HepG2 (cell line): ENCODE measurements at regions not wholly inside any gene's neighbourhood (a gene's known extent, or its start where the extent isn't known, plus 50 kb on each side); places are given as distances from the start of the nearest gene placed in this dataset.

ENCODE experiments used
- ATAC-seq: fragments of 200-7000 bp; cut with Tn5 transposase; 3 replicates; pipeline ENCODE4 v1.9.1; 2020; ENCODE audit warnings: mild to moderate bottlenecking, moderate library complexity
- BruUV-seq: library from RNA; stranded (reverse); fragments of 400-500 nt; replicated peaks from 2 replicates; lab custom pipeline; 2021; lab: Mats Ljungman, UMichigan
- CTCF ChIA-PET: fragments of 300-600 bp; formaldehyde crosslinking; extraction: SDS; loops from one replicate; lab custom pipeline; 2021; ENCODE audit warnings: low total read pairs, inconsistent platforms, low intra/inter-chr PET ratio; lab: Yijun Ruan, JAX
- POLR2A ChIA-PET: fragments of 350-600 bp; sonication (Branson Sonifier 250); formaldehyde crosslinking; loops from one replicate; lab custom pipeline; 2020; ENCODE audit warnings: antibody characterized with exemption, inconsistent platforms; lab: Yijun Ruan, JAX
- DNase-seq: peaks from one replicate; pipeline ENCODE4 v3.0.0-alpha.2; 2015; ENCODE audit warnings: low spot score
- FAIRE-seq: peaks from 3 replicates; lab custom pipeline; 2011; peaks lifted over from hg19 to GRCh38; lab: Jason Lieb, UNC
- H2AFZ ChIP-seq: one replicate; pipeline ENCODE4 v1.6.1; 2011; ENCODE audit warnings: low read length, inconsistent platforms
- H3K27ac ChIP-seq: fragments of 300-600 bp; 3 replicates; pipeline ENCODE4 v1.8.0; 2011; ENCODE audit warnings: mixed run types, mild to moderate bottlenecking, mixed read lengths, low read length, inconsistent platforms; ENCODE audit not compliant: insufficient read depth; ENCODE audit errors: extremely low read length
- H3K27me3 ChIP-seq, 2 experiments: fragments of 200-600 bp in 1 of 2; 2 replicates in 1 of 2; 3 replicates in 1 of 2; pipeline versions ENCODE4 v1.6.0 to v1.8.0; 2011; ENCODE audit warnings: low read length in 2 of 2, mild to moderate bottlenecking in 2 of 2, moderate library complexity in 2 of 2, inconsistent platforms in 1 of 2; ENCODE audit not compliant: insufficient read depth in 2 of 2, control insufficient read depth in 1 of 2
- H3K36me3 ChIP-seq, 2 experiments: fragments of 200-600 bp in 1 of 2; replicated peaks in 1 of 2; 2 replicates in 1 of 2; 3 replicates in 1 of 2; pipeline versions ENCODE4 v1.5.1 to v1.8.0; 2011; ENCODE audit warnings: low read length in 2 of 2, inconsistent platforms in 1 of 2; ENCODE audit not compliant: insufficient read depth in 2 of 2, control insufficient read depth in 1 of 2
- H3K4me1 ChIP-seq: 2 replicates; pipeline ENCODE4 v1.5.1; 2012; ENCODE audit warnings: low read length, inconsistent platforms; ENCODE audit not compliant: insufficient read depth
- H3K4me2 ChIP-seq: 2 replicates; pipeline ENCODE4 v1.6.0; 2011; ENCODE audit warnings: low read depth, low read length, inconsistent platforms
- H3K4me3 ChIP-seq, 3 experiments: fragments of 200-600 bp in 1 of 3; sonication (generic), shearing (Covaris generic) in 1 of 3; replicated peaks in 1 of 3; 2 replicates each; pipeline ENCODE4 v1.5.1; 2011 to 2016; ENCODE audit warnings: low read length in 3 of 3, inconsistent platforms in 2 of 3, low read depth in 2 of 3, mild to moderate bottlenecking in 2 of 3, control low read depth in 1 of 3, mixed read lengths in 1 of 3; ENCODE audit not compliant: insufficient read depth in 1 of 3
- H3K79me2 ChIP-seq: one replicate; pipeline ENCODE4 v1.6.1; 2011; ENCODE audit warnings: low read length, inconsistent platforms; ENCODE audit not compliant: insufficient read depth
- H3K9ac ChIP-seq: 2 replicates; pipeline ENCODE4 v1.6.0; 2011; ENCODE audit warnings: mild to moderate bottlenecking, low read depth, low read length, inconsistent platforms; ENCODE audit not compliant: insufficient read depth
- H3K9me3 ChIP-seq: 2 replicates; pipeline ENCODE4 v1.5.1; 2012; ENCODE audit warnings: mild to moderate bottlenecking, low read length
- H4K20me1 ChIP-seq: 2 replicates; pipeline ENCODE4 v1.6.0; 2011; ENCODE audit warnings: inconsistent platforms, mild to moderate bottlenecking, low read length, moderate library complexity; ENCODE audit not compliant: insufficient read depth
- HMG20A ChIP-seq: IDR thresholded peaks from 2 replicates; pipeline ENCODE4 v1.6.1; 2016; ENCODE audit warnings: borderline replicate concordance
- KDM1A ChIP-seq: IDR thresholded peaks from 2 replicates; pipeline ENCODE4 v1.6.1; 2016; ENCODE audit warnings: missing compliant biosample characterization
- ZNF101 ChIP-seq: sonication (generic); formaldehyde crosslinking; IDR thresholded peaks from 2 replicates; pipeline ENCODE4 v1.4.0; 2020; ENCODE audit warnings: mild to moderate bottlenecking, low read depth, missing genetic modification reagents, borderline replicate concordance
- ZNF607 ChIP-seq: sonication (generic); formaldehyde crosslinking; IDR thresholded peaks from 2 replicates; pipeline ENCODE4 v1.5.1; 2020; ENCODE audit warnings: missing genetic modification reagents, mild to moderate bottlenecking, borderline replicate concordance
- WGBS: methylation state at CpG from one replicate; pipeline ENCODE4 v1.1.6; 2017; ENCODE audit warnings: low lambda C conversion rate; 5-methylcytosine and 5-hydroxymethylcytosine counted together
- in situ Hi-C: cut with HindIII; loops from 2 replicates; pipeline ENCODE4 v1.10.0; 2017; ENCODE audit warnings: low pct_unique_long_range_greater_than_20kb; ENCODE audit not compliant: extremely low pct_ligation_motif_present
- intact Hi-C: fragments of 100-400 bp; cut with micrococcal nuclease; formaldehyde crosslinking; loops from one replicate; pipeline ENCODE4 v1.10.0; 2022; ENCODE audit not compliant: unreplicated experiment
- TF ChIP-seq, protein P1 (sequence below): sonication (generic); formaldehyde crosslinking; IDR thresholded peaks from 2 replicates; pipeline ENCODE4 v1.5.1; 2020; ENCODE audit warnings: mild to moderate bottlenecking, missing genetic modification reagents, borderline replicate concordance
- TF ChIP-seq, protein P2 (sequence below): sonication (generic); formaldehyde crosslinking; IDR thresholded peaks from 2 replicates; pipeline ENCODE4 v1.4.0; 2020; ENCODE audit warnings: missing genetic modification reagents, borderline replicate concordance
- TF ChIP-seq, protein P3 (sequence below): sonication (generic); formaldehyde crosslinking; IDR thresholded peaks from 2 replicates; pipeline ENCODE4 v1.5.0; 2020; ENCODE audit warnings: mild to moderate bottlenecking, missing genetic modification reagents, moderate library complexity
- TF ChIP-seq, protein P4 (sequence below): sonication (generic); formaldehyde crosslinking; IDR thresholded peaks from 2 replicates; pipeline ENCODE4 v1.4.0; 2020; ENCODE audit warnings: mild to moderate bottlenecking, low read depth, missing genetic modification reagents
- TF ChIP-seq, protein P5 (sequence below): sonication (generic); formaldehyde crosslinking; conservative IDR thresholded peaks from 2 replicates; pipeline ENCODE4 v1.8.0; 2022; ENCODE audit warnings: missing genetic modification reagents
- TF ChIP-seq, protein P6 (sequence below): sonication (generic); formaldehyde crosslinking; IDR thresholded peaks from 2 replicates; pipeline ENCODE4 v1.9.0; 2022; ENCODE audit warnings: missing genetic modification reagents, mild to moderate bottlenecking, borderline replicate concordance

DNA sequence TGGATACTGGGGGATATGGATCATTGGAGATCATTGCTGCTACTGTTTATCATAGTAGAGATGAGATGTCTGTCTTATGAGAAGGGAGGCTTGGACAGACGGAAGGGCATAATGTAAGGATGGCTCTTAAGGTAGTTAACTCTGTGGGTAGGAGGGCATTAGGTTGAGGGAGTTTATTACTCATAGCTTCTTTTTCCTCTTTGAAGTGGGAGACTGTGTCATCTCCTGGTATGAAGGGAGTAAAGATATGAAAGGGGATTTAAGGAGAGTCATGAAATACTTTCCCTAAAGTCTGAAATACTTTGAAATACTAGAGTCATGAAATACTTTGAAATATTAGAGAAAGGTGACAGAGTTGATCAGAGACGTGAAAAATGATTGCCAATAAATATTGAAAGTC, 255.5 kb upstream of the PITX2 start:
- Histone ChIP-seq H3K4me1 (no peaks in the 10 kb centered on the region), H3K9me3 (no peaks in the 10 kb centered on the region), H3K36me3 (no peaks in the 10 kb centered on the region), H3K4me2 (no peak overlapping the region), H3K27ac (no peak overlapping the region), H4K20me1 (no peaks in the 10 kb centered on the region), H3K9ac (no peak overlapping the region), H3K4me3 (no peak overlapping the region), H2AFZ (no peak overlapping the region), H3K79me2 (no peaks in the 10 kb centered on the region), H3K27me3 (no peaks in the 10 kb centered on the region)
- BruUV-seq, result no TSS peak
- no peak for FAIRE-seq
- DNase-seq, result no peak
- ATAC-seq, result no peak
- 1% methylated on average over 2 of the region's 2 CpGs for WGBS
- ChIA-PET POLR2A (no interaction called here), CTCF (no interaction called here)
- intact Hi-C loops, result no loop called here
- in situ Hi-C loops, result no loop called here
- TF ChIP-seq ZNF607 (CRISPR knock-in tag) (no peak), ZNF101 (no peak), HMG20A (no peak), KDM1A (CRISPR knock-in tag) (no peak)
- TF ChIP-seq, protein P1, sequence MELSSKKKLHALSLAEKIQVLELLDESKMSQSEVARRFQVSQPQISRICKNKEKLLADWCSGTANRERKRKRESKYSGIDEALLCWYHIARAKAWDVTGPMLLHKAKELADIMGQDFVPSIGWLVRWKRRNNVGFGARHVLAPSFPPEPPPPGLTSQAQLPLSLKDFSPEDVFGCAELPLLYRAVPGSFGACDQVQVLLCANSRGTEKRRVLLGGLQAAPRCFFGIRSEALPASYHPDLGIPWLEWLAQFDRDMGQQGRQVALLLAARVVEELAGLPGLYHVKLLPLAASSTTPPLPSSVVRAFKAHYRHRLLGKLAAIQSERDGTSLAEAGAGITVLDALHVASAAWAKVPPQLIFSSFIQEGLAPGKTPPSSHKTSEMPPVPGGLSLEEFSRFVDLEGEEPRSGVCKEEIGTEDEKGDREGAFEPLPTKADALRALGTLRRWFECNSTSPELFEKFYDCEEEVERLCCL (CRISPR knock-in tag), result no peak
- TF ChIP-seq, protein P2, sequence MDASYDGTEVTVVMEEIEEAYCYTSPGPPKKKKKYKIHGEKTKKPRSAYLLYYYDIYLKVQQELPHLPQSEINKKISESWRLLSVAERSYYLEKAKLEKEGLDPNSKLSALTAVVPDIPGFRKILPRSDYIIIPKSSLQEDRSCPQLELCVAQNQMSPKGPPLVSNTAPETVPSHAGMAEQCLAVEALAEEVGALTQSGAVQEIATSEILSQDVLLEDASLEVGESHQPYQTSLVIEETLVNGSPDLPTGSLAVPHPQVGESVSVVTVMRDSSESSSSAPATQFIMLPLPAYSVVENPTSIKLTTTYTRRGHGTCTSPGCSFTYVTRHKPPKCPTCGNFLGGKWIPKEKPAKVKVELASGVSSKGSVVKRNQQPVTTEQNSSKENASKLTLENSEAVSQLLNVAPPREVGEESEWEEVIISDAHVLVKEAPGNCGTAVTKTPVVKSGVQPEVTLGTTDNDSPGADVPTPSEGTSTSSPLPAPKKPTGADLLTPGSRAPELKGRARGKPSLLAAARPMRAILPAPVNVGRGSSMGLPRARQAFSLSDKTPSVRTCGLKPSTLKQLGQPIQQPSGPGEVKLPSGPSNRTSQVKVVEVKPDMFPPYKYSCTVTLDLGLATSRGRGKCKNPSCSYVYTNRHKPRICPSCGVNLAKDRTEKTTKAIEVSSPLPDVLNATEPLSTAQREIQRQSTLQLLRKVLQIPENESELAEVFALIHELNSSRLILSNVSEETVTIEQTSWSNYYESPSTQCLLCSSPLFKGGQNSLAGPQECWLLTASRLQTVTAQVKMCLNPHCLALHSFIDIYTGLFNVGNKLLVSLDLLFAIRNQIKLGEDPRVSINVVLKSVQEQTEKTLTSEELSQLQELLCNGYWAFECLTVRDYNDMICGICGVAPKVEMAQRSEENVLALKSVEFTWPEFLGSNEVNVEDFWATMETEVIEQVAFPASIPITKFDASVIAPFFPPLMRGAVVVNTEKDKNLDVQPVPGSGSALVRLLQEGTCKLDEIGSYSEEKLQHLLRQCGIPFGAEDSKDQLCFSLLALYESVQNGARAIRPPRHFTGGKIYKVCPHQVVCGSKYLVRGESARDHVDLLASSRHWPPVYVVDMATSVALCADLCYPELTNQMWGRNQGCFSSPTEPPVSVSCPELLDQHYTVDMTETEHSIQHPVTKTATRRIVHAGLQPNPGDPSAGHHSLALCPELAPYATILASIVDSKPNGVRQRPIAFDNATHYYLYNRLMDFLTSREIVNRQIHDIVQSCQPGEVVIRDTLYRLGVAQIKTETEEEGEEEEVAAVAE, result no peak
- TF ChIP-seq, protein P3, sequence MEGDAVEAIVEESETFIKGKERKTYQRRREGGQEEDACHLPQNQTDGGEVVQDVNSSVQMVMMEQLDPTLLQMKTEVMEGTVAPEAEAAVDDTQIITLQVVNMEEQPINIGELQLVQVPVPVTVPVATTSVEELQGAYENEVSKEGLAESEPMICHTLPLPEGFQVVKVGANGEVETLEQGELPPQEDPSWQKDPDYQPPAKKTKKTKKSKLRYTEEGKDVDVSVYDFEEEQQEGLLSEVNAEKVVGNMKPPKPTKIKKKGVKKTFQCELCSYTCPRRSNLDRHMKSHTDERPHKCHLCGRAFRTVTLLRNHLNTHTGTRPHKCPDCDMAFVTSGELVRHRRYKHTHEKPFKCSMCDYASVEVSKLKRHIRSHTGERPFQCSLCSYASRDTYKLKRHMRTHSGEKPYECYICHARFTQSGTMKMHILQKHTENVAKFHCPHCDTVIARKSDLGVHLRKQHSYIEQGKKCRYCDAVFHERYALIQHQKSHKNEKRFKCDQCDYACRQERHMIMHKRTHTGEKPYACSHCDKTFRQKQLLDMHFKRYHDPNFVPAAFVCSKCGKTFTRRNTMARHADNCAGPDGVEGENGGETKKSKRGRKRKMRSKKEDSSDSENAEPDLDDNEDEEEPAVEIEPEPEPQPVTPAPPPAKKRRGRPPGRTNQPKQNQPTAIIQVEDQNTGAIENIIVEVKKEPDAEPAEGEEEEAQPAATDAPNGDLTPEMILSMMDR (CRISPR knock-in tag), result no peak
- TF ChIP-seq, protein P4, sequence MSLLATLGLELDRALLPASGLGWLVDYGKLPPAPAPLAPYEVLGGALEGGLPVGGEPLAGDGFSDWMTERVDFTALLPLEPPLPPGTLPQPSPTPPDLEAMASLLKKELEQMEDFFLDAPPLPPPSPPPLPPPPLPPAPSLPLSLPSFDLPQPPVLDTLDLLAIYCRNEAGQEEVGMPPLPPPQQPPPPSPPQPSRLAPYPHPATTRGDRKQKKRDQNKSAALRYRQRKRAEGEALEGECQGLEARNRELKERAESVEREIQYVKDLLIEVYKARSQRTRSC (CRISPR knock-in tag), result no peak
- TF ChIP-seq, protein P5, sequence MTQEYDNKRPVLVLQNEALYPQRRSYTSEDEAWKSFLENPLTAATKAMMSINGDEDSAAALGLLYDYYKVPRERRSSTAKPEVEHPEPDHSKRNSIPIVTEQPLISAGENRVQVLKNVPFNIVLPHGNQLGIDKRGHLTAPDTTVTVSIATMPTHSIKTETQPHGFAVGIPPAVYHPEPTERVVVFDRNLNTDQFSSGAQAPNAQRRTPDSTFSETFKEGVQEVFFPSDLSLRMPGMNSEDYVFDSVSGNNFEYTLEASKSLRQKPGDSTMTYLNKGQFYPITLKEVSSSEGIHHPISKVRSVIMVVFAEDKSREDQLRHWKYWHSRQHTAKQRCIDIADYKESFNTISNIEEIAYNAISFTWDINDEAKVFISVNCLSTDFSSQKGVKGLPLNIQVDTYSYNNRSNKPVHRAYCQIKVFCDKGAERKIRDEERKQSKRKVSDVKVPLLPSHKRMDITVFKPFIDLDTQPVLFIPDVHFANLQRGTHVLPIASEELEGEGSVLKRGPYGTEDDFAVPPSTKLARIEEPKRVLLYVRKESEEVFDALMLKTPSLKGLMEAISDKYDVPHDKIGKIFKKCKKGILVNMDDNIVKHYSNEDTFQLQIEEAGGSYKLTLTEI (CRISPR knock-in tag), result no peak
- TF ChIP-seq, protein P6, sequence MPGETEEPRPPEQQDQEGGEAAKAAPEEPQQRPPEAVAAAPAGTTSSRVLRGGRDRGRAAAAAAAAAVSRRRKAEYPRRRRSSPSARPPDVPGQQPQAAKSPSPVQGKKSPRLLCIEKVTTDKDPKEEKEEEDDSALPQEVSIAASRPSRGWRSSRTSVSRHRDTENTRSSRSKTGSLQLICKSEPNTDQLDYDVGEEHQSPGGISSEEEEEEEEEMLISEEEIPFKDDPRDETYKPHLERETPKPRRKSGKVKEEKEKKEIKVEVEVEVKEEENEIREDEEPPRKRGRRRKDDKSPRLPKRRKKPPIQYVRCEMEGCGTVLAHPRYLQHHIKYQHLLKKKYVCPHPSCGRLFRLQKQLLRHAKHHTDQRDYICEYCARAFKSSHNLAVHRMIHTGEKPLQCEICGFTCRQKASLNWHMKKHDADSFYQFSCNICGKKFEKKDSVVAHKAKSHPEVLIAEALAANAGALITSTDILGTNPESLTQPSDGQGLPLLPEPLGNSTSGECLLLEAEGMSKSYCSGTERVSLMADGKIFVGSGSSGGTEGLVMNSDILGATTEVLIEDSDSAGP (CRISPR knock-in tag), result no peak
